Astrocyte of the cerebellum (primary cell): ENCODE measurements at regions not wholly inside any gene's neighbourhood (a gene's known extent, or its start where the extent isn't known, plus 50 kb on each side); places are given as distances from the start of the nearest gene placed in this dataset.

Experiments
- DNase-seq: peaks from one replicate; pipeline ENCODE4 v3.0.0-alpha.2; 2011; ENCODE audit warnings: low read depth
- H3K4me3 ChIP-seq: 2 replicates; pipeline ENCODE4 v1.5.1; 2011; ENCODE audit warnings: mild to moderate bottlenecking, low read depth, low read length, moderate library complexity
- CTCF ChIP-seq: IDR thresholded peaks from 2 replicates; pipeline ENCODE4 v1.5.1; 2012; ENCODE audit warnings: low read length, low read depth, moderate library complexity, mild to moderate bottlenecking; ENCODE audit errors: missing control alignments
- in situ Hi-C: cut with HindIII; loops from 2 replicates; pipeline ENCODE4 v1.10.0; 2017; ENCODE audit warnings: low sequenced_read_pairs

- TF ChIP-seq CTCF: no peak
- no peak for DNase-seq
- in situ Hi-C loops: no loop called here
- no peak overlapping the region for H3K4me3 ChIP-seq
These were observed 145.4 kb downstream of the AEBP2 start for GRCh38 chr12:19584732-19585131.

GRCh38 chr12:19588951-19589350, 149.7 kb downstream of the AEBP2 start:
- DNase-seq: no peak
- no peak for TF ChIP-seq CTCF
- in situ Hi-C loops: no loop called here
- H3K4me3 ChIP-seq: no peak overlapping the region

GRCh38 chr12:19591951-19592350, 152.7 kb downstream of the AEBP2 start:
- TF ChIP-seq CTCF: no peak
- H3K4me3 ChIP-seq: no peak overlapping the region
- in situ Hi-C loops: no loop called here
- DNase-seq: no peak

- no peak overlapping the region for H3K4me3 ChIP-seq
- TF ChIP-seq CTCF: no peak
- in situ Hi-C loops: no loop called here
- DNase-seq: no peak
These were observed 157.3 kb downstream of the AEBP2 start for GRCh38 chr12:19596434-19597166.

- no peak overlapping the region for H3K4me3 ChIP-seq
- TF ChIP-seq CTCF: no peak
- DNase-seq: no peak
- in situ Hi-C loops: no loop called here
These were observed 158.1 kb downstream of the AEBP2 start for GRCh38 chr12:19597167-19598026.

- DNase-seq: no peak
- in situ Hi-C loops: no loop called here
- TF ChIP-seq CTCF: no peak
- no peak overlapping the region for H3K4me3 ChIP-seq
These were observed 166.4 kb downstream of the AEBP2 start for GRCh38 chr12:19605720-19606119.
